K562 (cell line): ENCODE measurements at regions not wholly inside any gene's neighbourhood (a gene's known extent, or its start where the extent isn't known, plus 50 kb on each side); places are given as distances from the start of the nearest gene placed in this dataset.

Experiments used
- ATAC-seq: fragments of 200-7000 bp; cut with Tn5 transposase; 3 replicates; pipeline ENCODE4 v1.9.1; 2020; ENCODE audit warnings: moderate library complexity
- BruUV-seq: library from RNA; stranded (reverse); fragments of 400-500 nt; replicated peaks from 2 replicates; lab custom pipeline; 2021; lab: Mats Ljungman, UMichigan
- CTCF ChIA-PET: fragments of 300-600 bp; formaldehyde crosslinking; extraction: SDS; loops from one replicate; lab custom pipeline; 2021; ENCODE audit warnings: low intra/inter-chr PET ratio; lab: Yijun Ruan, JAX
- POLR2A ChIA-PET: fragments of 300-600, 350-650 bp; sonication (Branson Sonifier 250); formaldehyde crosslinking; extraction: SDS; loops from one replicate; lab custom pipeline; 2021; ENCODE audit warnings: antibody characterized with exemption, inconsistent platforms; lab: Yijun Ruan, JAX
- DNase-seq, 4 experiments: peaks; one replicate each; pipeline versions ENCODE4 v3.0.0 to v3.0.0-alpha.2; 2011 to 2018; ENCODE audit warnings: low spot score in 3 of 4, mixed read lengths in 3 of 4; ENCODE audit errors: extremely low read depth in 1 of 4
- FAIRE-seq: peaks from 2 replicates; lab custom pipeline; 2011; peaks lifted over from hg19 to GRCh38; lab: Jason Lieb, UNC
- H2AFZ ChIP-seq: 2 replicates; pipeline ENCODE4 v1.6.0; 2011; ENCODE audit warnings: low read depth, low read length, control low read depth, inconsistent platforms
- H3K27ac ChIP-seq: fragments of 200-600 bp; 3 replicates; pipeline ENCODE4 v1.8.0; 2011; ENCODE audit warnings: low read depth, mild to moderate bottlenecking, control low read depth, inconsistent platforms, low read length, moderate library complexity, mixed read lengths; ENCODE audit errors: extremely low read depth
- H3K27me3 ChIP-seq, 2 experiments: fragments of 300-600 bp in 1 of 2; 2 replicates in 1 of 2; 3 replicates in 1 of 2; pipeline versions ENCODE4 v1.6.0 to v1.8.0; 2011; ENCODE audit warnings: inconsistent platforms in 2 of 2, low read length in 2 of 2, mild to moderate bottlenecking in 1 of 2, mixed read lengths in 1 of 2, moderate library complexity in 1 of 2; ENCODE audit not compliant: control insufficient read depth in 2 of 2, insufficient read depth in 2 of 2
- H3K36me3 ChIP-seq: fragments of 300-600 bp; 3 replicates; pipeline ENCODE4 v1.8.0; 2011; ENCODE audit warnings: mild to moderate bottlenecking, low read length, inconsistent platforms; ENCODE audit not compliant: control insufficient read depth, insufficient read depth
- H3K4me1 ChIP-seq, 2 experiments: fragments of 200-600 bp in 1 of 2; replicated peaks in 1 of 2; 2 replicates in 1 of 2; 3 replicates in 1 of 2; pipeline versions ENCODE4 v1.5.1 to v1.8.0; 2011; ENCODE audit warnings: inconsistent platforms in 2 of 2, low read length in 2 of 2, mild to moderate bottlenecking in 1 of 2, mixed read lengths in 1 of 2, moderate library complexity in 1 of 2; ENCODE audit not compliant: control insufficient read depth in 2 of 2, insufficient read depth in 2 of 2
- H3K4me2 ChIP-seq: 2 replicates; pipeline ENCODE4 v1.6.1; 2011; ENCODE audit warnings: low read length, control low read depth, inconsistent platforms, mixed read lengths; ENCODE audit not compliant: insufficient read depth
- H3K4me3 ChIP-seq: fragments of 200-600 bp; sonication (generic), shearing (Covaris generic); 2 replicates; pipeline ENCODE4 v1.5.1; 2016; ENCODE audit warnings: control low read depth, inconsistent platforms
- H3K79me2 ChIP-seq: fragments of 200-600 bp; 3 replicates; pipeline ENCODE4 v1.8.0; 2011; ENCODE audit warnings: low read length, inconsistent platforms; ENCODE audit not compliant: control insufficient read depth, insufficient read depth
- H3K9ac ChIP-seq, 2 experiments: 2 replicates each; pipeline versions ENCODE4 v1.6.0 to v1.6.1; 2011; ENCODE audit warnings: low read depth in 2 of 2, low read length in 2 of 2, control low read depth in 1 of 2, inconsistent platforms in 1 of 2, mild to moderate bottlenecking in 1 of 2, mixed read lengths in 1 of 2; ENCODE audit not compliant: insufficient read depth in 1 of 2
- H3K9me1 ChIP-seq: one replicate; pipeline ENCODE4 v1.6.0; 2011; ENCODE audit warnings: inconsistent platforms, mild to moderate bottlenecking, low read length, moderate library complexity; ENCODE audit not compliant: control insufficient read depth, insufficient read depth
- H3K9me3 ChIP-seq: replicated peaks from 2 replicates; pipeline ENCODE4 v1.5.1; 2011; ENCODE audit warnings: low read depth, low read length, inconsistent platforms; ENCODE audit not compliant: control insufficient read depth, insufficient read depth
- H4K20me1 ChIP-seq: replicated peaks from 2 replicates; pipeline ENCODE4 v1.6.1; 2011; ENCODE audit warnings: low read length, inconsistent platforms, mixed read lengths; ENCODE audit not compliant: control insufficient read depth, insufficient read depth
- ATF7 ChIP-seq: fragments of 450-650 bp; IDR thresholded peaks from 2 replicates; pipeline ENCODE4 v1.7.1; 2014; ENCODE audit warnings: mild to moderate bottlenecking, moderate library complexity
- LEF1 ChIP-seq: fragments of 450-650 bp; IDR thresholded peaks from 2 replicates; pipeline ENCODE4 v1.6.1; 2016; ENCODE audit warnings: mild to moderate bottlenecking
- NFATC3 ChIP-seq: fragments of 450-650 bp; IDR thresholded peaks from 2 replicates; pipeline ENCODE4 v1.6.1; 2017; ENCODE audit warnings: mild to moderate bottlenecking
- PBX2 ChIP-seq, 2 experiments: IDR thresholded peaks in 1 of 2; conservative IDR thresholded peaks in 1 of 2; 2 replicates each; pipeline ENCODE4 v1.6.1; 2016; ENCODE audit warnings: low read depth in 2 of 2, mild to moderate bottlenecking in 1 of 2, missing compliant biosample characterization in 1 of 2, missing genetic modification characterization in 1 of 2, moderate library complexity in 1 of 2
- PCBP2 ChIP-seq: fragments of 200-400 bp; formaldehyde crosslinking; IDR thresholded peaks from 2 replicates; pipeline ENCODE4 v1.6.1; 2018; ENCODE audit warnings: low read length, low read depth, mild to moderate bottlenecking, moderate library complexity; ENCODE audit not compliant: poor library complexity, severe bottlenecking
- PHF20 ChIP-seq: fragments of 450-650 bp; IDR thresholded peaks from 2 replicates; pipeline ENCODE4 v1.6.1; 2018; ENCODE audit not compliant: partially characterized antibody
- PREB ChIP-seq: sonication (generic); formaldehyde crosslinking; IDR thresholded peaks from 2 replicates; pipeline ENCODE4 v1.8.1; 2023; ENCODE audit warnings: mild to moderate bottlenecking, missing genetic modification reagents
- RBM14 ChIP-seq: fragments of 200-400 bp; formaldehyde crosslinking; IDR thresholded peaks from 2 replicates; pipeline ENCODE4 v1.6.1; 2018; ENCODE audit warnings: low read depth, mild to moderate bottlenecking, low read length, moderate library complexity, borderline replicate concordance; ENCODE audit not compliant: insufficient read depth
- ZNF232 ChIP-seq: sonication (generic); formaldehyde crosslinking; IDR thresholded peaks from 2 replicates; pipeline ENCODE4 v1.8.0; 2022; ENCODE audit warnings: mild to moderate bottlenecking, missing genetic modification reagents
- ZNF507 ChIP-seq: conservative IDR thresholded peaks from 2 replicates; pipeline ENCODE4 v1.6.1; 2017; ENCODE audit warnings: missing genetic modification characterization, missing compliant biosample characterization
- ZNF780A ChIP-seq: fragments of 250-450 bp; sonication (Bioruptor Pico); IDR thresholded peaks from 2 replicates; pipeline ENCODE4 v1.5.0; 2021; ENCODE audit warnings: mild to moderate bottlenecking
- WGBS: fragments of 100-300 bp; shearing (Covaris generic); methylation state at CpG from one replicate; pipeline ENCODE4 v1.1.6; 2016; ENCODE audit warnings: low coverage, mixed read lengths; ENCODE audit not compliant: insufficient coverage; ENCODE audit errors: missing lambda C conversion rate; 5-methylcytosine and 5-hydroxymethylcytosine counted together
- in situ Hi-C: fragments of 300-500 bp; cut with MboI; formaldehyde crosslinking; loops from 4 replicates; pipeline ENCODE4 v1.15.0; 2018; ENCODE audit warnings: inconsistent platforms, mixed read lengths
- intact Hi-C: fragments of 100-400 bp; cut with micrococcal nuclease; formaldehyde crosslinking; loops from 2 replicates; pipeline ENCODE4 v1.14.2; 2022
- TF ChIP-seq, protein P1 (sequence below): fragments of 250-450 bp; sonication (Bioruptor Pico); IDR thresholded peaks from 2 replicates; pipeline ENCODE4 v1.9.0; 2021; ENCODE audit warnings: mild to moderate bottlenecking
- TF ChIP-seq, protein P2 (sequence below): IDR thresholded peaks from 3 replicates; pipeline ENCODE4 v1.6.1; 2011; ENCODE audit warnings: borderline replicate concordance, mild to moderate bottlenecking; ENCODE audit not compliant: insufficient read length, insufficient read depth

GRCh38 chr13:111850458-111850857 is 216.5 kb upstream of the SOX1 start:
- TF ChIP-seq ATF7 = no peak
- no peak for TF ChIP-seq ZNF232
- no peak for TF ChIP-seq NFATC3
- TF ChIP-seq LEF1 = no peak
- no peak for TF ChIP-seq ZNF780A (CRISPR knock-in tag)
- TF ChIP-seq, protein P1, sequence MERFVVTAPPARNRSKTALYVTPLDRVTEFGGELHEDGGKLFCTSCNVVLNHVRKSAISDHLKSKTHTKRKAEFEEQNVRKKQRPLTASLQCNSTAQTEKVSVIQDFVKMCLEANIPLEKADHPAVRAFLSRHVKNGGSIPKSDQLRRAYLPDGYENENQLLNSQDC (CRISPR knock-in tag) = no peak
- TF ChIP-seq RBM14 = no peak
- no peak for TF ChIP-seq PHF20
- no peak for TF ChIP-seq PCBP2
- TF ChIP-seq PBX2 (CRISPR knock-in tag; IDR thresholded peaks at IDR 0.05; ENCODE audit: low read depth) = no peak
- no peak for TF ChIP-seq PBX2 (tag; conservative IDR thresholded peaks at IDR 0.05; ENCODE audit: low read depth)
- TF ChIP-seq, protein P2, sequence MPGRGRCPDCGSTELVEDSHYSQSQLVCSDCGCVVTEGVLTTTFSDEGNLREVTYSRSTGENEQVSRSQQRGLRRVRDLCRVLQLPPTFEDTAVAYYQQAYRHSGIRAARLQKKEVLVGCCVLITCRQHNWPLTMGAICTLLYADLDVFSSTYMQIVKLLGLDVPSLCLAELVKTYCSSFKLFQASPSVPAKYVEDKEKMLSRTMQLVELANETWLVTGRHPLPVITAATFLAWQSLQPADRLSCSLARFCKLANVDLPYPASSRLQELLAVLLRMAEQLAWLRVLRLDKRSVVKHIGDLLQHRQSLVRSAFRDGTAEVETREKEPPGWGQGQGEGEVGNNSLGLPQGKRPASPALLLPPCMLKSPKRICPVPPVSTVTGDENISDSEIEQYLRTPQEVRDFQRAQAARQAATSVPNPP = no peak
- no peak for TF ChIP-seq PREB
- no peak for TF ChIP-seq ZNF507 (tag)
- CTCF ChIA-PET = no interaction called here
- POLR2A ChIA-PET = no interaction called here
- Histone ChIP-seq H3K9me3 (no peaks in the 10 kb centered on the region), H3K4me3 (no peak overlapping the region), H3K27ac (no peak overlapping the region), H3K9ac (no peak overlapping the region), H3K27me3 (peaks cover 0 to 4% of the 10 kb centered on the region in 2 experiments; a peak in 2 of 5 replicates), H3K4me2 (no peak overlapping the region), H4K20me1 (no peaks in the 10 kb centered on the region), H3K79me2 (no peaks in the 10 kb centered on the region), H3K9me1 (no peaks in the 10 kb centered on the region), H2AFZ (no peak overlapping the region), H3K36me3 (no peaks in the 10 kb centered on the region), H3K4me1 (no peaks in the 10 kb centered on the region)
- in situ Hi-C loops (no loop called here), intact Hi-C loops (no loop called here)
- BruUV-seq = no TSS peak
- FAIRE-seq (no peak), ATAC-seq (no peak), DNase-seq (no peak)
- WGBS = 2% methylated on average over 6 of the region's 7 CpGs
